GM12891 (cell line): ENCODE measurements at regions not wholly inside any gene's neighbourhood (a gene's known extent, or its start where the extent isn't known, plus 50 kb on each side); places are given as distances from the start of the nearest gene placed in this dataset.

Experiments
- POLR2A ChIP-seq: IDR thresholded peaks from 2 replicates; pipeline ENCODE4 v1.6.1; 2011; ENCODE audit warnings: low read depth, low read length, control low read depth
- POLR2AphosphoS5 ChIP-seq: IDR thresholded peaks from 2 replicates; pipeline ENCODE4 v1.6.1; 2011; ENCODE audit warnings: low read depth, low read length, control low read depth
- SPI1 ChIP-seq: IDR thresholded peaks from 2 replicates; pipeline ENCODE4 v1.6.1; 2011; ENCODE audit warnings: low read depth, low read length, control low read depth
- TAF1 ChIP-seq: IDR thresholded peaks from 2 replicates; pipeline ENCODE4 v1.6.1; 2011; ENCODE audit warnings: low read depth, low read length, control low read depth

- TF ChIP-seq POLR2A (no peak), POLR2AphosphoS5 (no peak), TAF1 (no peak), SPI1 (no peak)
Measured at GRCh38 chr13:34620862-34621261, 321.2 kb upstream of the NBEA start.
